NCI-H510A treated with DMSO at 0.1 percent for 48 hours (cell line): ENCODE measurements at regions not wholly inside any gene's neighbourhood (a gene's known extent, or its start where the extent isn't known, plus 50 kb on each side); places are given as distances from the start of the nearest gene placed in this dataset.
"Not testable (repeated sequence)": the region's sequence is repeated elsewhere in the genome, so short reads cannot be mapped to it uniquely, and the experiment has no call there.

Experiments used
- DNase-seq: peaks from one replicate; lab custom pipeline; 2025; lab: John Stamatoyannopoulos, UW

DNA sequence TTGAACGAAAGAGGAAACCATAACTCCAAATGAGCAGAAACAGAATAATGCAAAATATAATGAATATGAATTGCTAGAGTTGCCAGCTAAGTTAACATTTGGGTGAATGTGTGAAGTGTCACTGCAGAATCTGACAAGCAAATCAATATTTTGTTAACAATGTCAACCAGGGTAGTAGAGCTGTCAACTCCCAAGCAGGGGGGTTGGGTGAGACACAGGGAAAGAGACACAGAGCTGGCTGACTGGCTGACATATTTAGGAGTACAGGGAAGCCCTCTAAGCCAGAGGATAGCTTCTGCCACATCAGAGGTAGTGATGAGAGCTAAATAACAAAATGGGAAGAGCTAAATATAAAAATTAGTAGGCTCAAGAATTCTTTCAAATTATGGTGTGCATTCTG lies 393.1 kb upstream of the KCND2 start:
- DNase-seq: no peak

- no peak for DNase-seq
These were observed 387.0 kb upstream of the KCND2 start for GRCh38 chr7:119886007-119886406.

GRCh38 chr7:119886525-119886924 lies 386.4 kb upstream of the KCND2 start:
- DNase-seq: not testable (repeated sequence)

GRCh38 chr7:119888251-119888650 lies 384.7 kb upstream of the KCND2 start:
- DNase-seq: no peak

DNA sequence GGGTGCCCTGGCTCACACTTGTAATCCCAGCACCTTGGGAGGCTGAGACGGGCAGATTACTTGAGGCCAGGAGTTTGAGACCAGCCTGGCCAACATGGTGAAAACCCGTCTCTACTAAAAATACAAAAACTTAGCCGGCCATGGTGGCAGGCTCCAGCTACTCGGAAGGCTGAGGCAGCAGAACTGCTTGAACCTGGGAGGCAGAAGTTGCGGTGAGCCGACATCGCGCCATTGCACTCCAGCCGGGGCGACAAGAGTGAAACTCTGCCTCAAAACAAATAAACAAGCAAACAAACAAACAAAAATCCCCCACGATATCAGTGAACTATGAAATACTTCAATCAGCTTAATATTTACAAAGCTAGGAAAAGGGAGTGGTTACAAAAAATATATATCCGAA lies 382.3 kb upstream of the KCND2 start:
- no peak for DNase-seq

DNA sequence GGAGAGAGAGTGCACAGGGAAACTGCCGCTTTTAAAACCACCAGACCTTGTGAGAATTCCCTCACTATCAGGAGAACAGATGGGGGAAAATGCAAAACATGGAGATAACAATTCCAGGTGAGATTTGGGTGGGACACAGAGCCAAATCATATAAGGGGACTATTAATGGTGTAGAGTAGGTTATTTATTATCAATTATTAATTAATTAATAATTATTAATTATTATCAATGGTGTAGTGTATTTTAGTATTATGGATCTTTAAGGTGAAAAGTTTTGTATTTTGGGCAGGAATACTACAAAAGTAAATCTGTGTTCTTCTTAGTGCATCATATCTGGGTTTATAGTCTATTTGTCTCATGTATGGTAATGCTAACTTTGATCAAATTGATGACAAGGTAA lies 377.7 kb upstream of the KCND2 start:
- no peak for DNase-seq

DNA sequence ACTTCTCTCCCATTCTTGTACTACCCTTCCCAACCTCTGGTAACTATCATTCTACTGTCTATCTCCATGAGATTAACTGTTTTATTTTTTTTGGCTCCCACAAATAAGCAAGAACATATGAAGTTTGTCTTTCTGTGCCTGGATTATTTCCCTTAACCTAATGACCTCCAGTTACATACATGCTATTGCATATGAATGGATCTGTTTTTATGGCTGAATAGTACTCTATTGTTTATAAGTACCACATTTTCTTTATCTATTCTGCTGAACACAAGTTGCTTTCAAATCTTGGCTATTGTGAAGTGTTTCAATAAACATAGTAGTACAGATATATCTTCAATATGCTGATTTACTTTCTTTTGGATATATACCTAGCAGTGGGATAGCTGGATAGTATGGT lies 376.6 kb upstream of the KCND2 start:
- DNase-seq: no peak

- DNase-seq: no peak
These were observed 371.8 kb upstream of the KCND2 start for GRCh38 chr7:119900996-119901672.

GRCh38 chr7:119903085-119903484 lies 369.9 kb upstream of the KCND2 start:
- DNase-seq: no peak

- no peak for DNase-seq
These were observed 367.5 kb upstream of the KCND2 start for GRCh38 chr7:119905495-119905894.

DNA sequence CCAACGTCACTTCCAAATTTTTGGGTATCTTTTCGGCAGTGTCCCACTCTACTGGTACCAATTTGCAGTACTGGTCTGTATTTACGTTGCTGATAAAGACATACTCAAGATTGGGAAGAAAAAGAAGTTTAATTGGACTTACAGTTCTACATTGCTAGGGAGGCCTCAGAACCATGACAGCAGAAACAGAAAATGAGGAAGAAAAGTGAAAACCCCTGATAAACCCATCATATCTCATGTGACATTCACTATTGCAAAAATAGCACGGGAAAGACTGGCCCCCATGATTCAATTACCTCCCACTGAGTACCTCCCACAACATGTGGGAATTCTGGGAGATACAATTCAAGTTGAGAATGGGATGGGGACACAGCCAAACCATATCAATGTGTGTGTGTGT lies 364.0 kb upstream of the KCND2 start:
- DNase-seq: no peak

DNA sequence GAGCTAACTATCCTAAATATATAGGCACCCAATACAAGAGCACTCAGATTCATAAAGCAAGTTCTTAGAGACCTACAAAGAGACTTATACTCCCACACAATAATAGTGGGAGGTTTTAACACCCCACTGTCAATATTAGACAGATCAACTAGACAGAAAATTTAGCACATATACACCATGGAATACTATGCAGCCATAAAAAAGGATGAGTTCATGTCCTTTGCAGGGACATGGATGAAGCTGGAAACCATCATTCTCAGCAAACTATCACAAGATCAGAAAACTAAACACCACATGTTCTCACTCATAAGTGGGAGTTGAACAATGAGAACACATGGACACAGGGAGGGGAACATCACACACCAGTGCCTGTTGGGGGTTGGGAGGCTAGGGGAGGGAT lies 358.9 kb upstream of the KCND2 start:
- not testable (repeated sequence) for DNase-seq

DNA sequence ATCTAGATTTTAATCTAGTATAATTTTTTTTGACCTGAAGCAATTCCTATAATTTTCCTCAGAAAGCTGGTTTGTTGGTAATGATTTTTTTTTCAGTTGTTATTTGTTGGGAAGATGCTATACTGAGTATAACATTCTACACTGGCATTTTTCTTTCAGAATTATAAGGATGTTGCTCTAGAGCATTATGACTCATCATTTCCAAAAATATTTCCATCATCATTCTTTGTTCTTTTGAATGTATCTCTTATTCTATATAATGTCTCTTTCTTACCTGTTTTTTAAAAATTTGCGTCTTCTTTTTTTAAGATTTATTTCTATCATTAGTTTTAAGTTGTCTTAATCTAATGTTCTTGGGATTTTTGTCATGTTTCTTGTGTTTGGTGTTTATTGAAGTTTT lies 356.5 kb upstream of the KCND2 start:
- no peak for DNase-seq

DNA sequence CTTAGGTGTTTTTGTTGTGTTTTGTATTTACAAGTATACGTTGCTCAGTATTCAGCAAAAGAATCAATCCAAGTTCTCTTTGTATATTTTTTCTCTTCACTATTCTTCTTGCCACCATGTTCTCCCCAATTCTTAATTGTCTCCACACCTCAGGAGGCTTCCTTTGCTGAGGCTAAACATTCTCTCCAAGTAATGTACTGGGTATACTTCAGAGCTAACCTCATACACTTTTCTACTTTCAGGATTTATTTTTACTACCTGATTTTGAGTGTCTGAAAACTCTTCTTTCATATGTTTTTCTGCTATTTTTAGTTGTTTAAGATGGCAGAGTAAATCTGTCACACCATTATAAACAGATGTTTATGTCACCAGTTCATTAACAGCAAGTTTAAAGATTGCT lies 354.8 kb upstream of the KCND2 start:
- DNase-seq: no peak

GRCh38 chr7:119919986-119920385 lies 353.0 kb upstream of the KCND2 start:
- no peak for DNase-seq

DNA sequence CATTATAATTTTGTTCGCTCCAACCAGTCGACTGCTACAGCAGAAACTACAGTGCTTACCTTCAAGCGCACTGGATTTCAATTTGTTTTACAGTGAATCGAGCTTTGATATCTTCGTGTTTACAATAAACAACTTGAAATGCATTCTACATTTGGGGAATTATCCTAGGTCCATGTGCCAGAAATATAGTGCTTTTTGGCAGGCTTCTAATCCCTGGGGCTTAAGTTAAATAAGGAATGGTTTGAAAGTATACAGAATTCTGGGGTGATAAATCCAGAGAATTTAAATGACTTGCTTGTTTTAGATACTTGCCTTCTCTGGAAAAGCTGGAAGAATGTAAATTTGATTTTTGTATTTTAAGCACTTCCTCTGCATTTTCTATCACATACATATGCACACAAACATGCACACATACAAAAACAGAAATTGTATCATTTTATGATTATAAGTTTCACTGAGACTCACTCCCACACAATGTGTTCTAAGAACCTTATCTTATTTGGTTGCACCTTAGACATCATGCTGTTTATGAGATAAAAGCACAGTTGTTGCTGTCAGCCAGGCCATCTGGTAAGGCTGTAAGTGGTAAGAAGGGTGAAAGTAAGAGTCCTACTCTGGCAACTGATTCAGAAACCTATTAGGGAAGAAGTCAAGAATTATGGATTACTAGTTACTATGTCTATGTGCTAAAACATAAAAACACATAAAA lies 347.2 kb upstream of the KCND2 start:
- no peak for DNase-seq

DNA sequence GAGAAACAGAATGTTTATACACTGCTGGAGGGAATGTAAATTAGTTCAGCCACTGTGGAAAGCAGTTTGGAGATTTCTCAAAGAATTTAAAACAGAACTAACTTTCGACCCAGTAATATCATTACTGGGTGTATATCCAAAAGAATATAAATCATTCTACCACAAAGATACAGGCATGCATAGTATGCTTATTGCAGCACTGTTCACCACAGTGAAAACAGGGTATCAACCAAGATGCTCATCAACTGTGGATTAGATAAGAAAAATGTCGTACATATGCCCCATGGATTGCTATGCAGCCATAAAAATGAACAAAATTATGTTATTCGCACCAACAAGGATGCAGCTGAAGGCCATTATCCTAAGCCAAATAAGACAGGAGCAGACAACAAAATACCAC lies 343.1 kb upstream of the KCND2 start:
- no peak for DNase-seq

GRCh38 chr7:119931230-119931824 lies 341.6 kb upstream of the KCND2 start:
- DNase-seq: no peak

DNA sequence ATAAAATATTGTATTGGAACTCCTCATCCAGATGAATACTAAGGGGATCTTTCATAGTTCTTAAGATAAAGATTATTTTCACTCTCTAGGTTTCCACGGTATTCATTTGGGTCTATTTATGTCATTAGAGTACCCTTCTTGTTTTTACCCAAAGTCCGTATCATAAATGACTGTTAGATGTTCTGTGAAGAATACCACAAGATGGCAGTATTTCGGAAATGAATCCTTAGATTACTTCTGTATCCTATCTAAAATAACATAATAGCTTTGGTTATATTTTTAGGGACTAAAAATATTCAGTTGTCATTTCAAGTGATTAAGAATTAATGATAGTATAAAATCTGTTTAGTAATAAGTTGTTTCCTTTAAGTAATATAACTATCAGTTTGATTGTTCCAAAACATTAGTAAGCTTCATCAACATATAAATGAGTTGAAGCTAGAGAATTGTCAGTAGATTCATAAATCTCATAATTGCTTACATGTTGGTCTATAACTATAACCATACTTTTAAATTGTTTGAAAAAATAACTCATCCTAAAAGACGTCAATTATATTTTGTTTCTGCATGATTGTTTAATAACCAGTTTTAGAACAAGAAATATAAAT lies 337.5 kb upstream of the KCND2 start:
- peak; percentile 40 for DNase-seq

- DNase-seq: no peak
These were observed 336.1 kb upstream of the KCND2 start for GRCh38 chr7:119936836-119937235.

DNA sequence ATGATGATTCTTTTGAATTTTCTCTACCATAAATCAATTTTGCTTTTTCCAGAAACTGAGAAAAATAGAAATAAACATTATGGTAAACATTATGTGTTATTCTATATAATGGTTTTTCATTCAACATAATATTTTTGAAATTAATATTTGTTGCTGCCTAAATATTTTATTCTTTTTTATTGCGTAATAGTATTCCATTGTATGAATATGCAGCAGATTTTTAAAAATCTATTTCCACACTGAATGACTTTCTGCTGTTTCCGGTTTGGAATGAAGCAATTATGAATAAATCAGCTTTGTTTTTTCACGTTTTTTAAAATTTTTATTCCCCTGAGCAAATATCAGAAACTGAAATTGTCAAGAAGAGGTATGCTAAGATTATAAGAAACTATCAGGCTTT lies 335.2 kb upstream of the KCND2 start:
- DNase-seq: no peak

- DNase-seq: no peak
These were observed 328.9 kb upstream of the KCND2 start for GRCh38 chr7:119943942-119944600.

DNA sequence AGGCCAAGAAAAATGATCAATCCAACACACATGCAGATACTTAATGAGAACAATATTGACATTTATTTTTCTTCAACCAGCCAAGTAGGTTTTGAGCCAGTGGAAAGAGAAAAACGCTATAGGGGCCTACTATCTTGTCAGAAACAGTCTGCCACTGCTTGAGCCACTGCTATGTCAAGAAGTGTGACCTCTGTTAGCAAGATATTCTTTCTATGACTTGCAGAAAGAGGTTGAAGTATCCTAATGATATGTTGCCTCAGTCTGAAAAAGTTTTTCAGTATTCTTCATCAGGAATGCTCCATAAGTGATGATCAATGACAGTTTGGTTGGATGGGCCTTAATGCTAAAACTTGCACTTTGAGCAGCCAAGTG lies 328.4 kb upstream of the KCND2 start:
- no peak for DNase-seq
